Smooth muscle cell (in vitro differentiated cells): ENCODE measurements at regions not wholly inside any gene's neighbourhood (a gene's known extent, or its start where the extent isn't known, plus 50 kb on each side); places are given as distances from the start of the nearest gene placed in this dataset. TPM values are rescaled to one million over a fixed set of nuclear protein-coding genes. Genes with fewer than 3 reads are reported as not detected.

Experiments used
- DNase-seq: peaks from one replicate; lab custom pipeline; 2025; ENCODE audit not compliant: unreplicated experiment; lab: John Stamatoyannopoulos, UW
- H2AFZ ChIP-seq: fragments of 200-600 bp; sonication (generic); 2 replicates; pipeline ENCODE4 v1.6.0; 2016; ENCODE audit warnings: antibody characterized with exemption, low read depth, mild to moderate bottlenecking
- H3F3A ChIP-seq: fragments of 200-600 bp; sonication (generic); 2 replicates; pipeline ENCODE4 v1.6.0; 2017; ENCODE audit warnings: antibody characterized with exemption, low read depth
- H3K27ac ChIP-seq: fragments of 200-600 bp; sonication (generic); 2 replicates; pipeline ENCODE4 v1.5.1; 2016; ENCODE audit warnings: low read depth, mild to moderate bottlenecking
- H3K27me3 ChIP-seq: fragments of 200-600 bp; sonication (generic); 2 replicates; pipeline ENCODE4 v1.6.1; 2016; ENCODE audit warnings: low read depth, mild to moderate bottlenecking
- H3K36me3 ChIP-seq: fragments of 200-600 bp; sonication (generic); 2 replicates; pipeline ENCODE4 v1.5.1; 2016; ENCODE audit warnings: low read depth
- H3K4me1 ChIP-seq: fragments of 200-600 bp; sonication (generic); 2 replicates; pipeline ENCODE4 v1.5.1; 2016; ENCODE audit warnings: low read depth
- H3K4me2 ChIP-seq: fragments of 200-600 bp; sonication (generic); 2 replicates; pipeline ENCODE4 v1.6.0; 2016; ENCODE audit warnings: mild to moderate bottlenecking
- H3K4me3 ChIP-seq: fragments of 200-600 bp; sonication (generic); 2 replicates; pipeline ENCODE4 v1.5.1; 2016; ENCODE audit warnings: mild to moderate bottlenecking
- H3K79me2 ChIP-seq: fragments of 200-600 bp; sonication (generic); 2 replicates; pipeline ENCODE4 v1.6.0; 2016; ENCODE audit warnings: low read depth, mild to moderate bottlenecking
- H3K9ac ChIP-seq: fragments of 200-600 bp; sonication (generic); 2 replicates; pipeline ENCODE4 v1.6.0; 2016; ENCODE audit warnings: low read depth
- H3K9me3 ChIP-seq: fragments of 200-600 bp; sonication (generic); replicated peaks from 2 replicates; pipeline ENCODE4 v1.5.1; 2016; ENCODE audit warnings: low read depth
- H4K20me1 ChIP-seq: fragments of 200-600 bp; sonication (generic); 2 replicates; pipeline ENCODE4 v1.6.0; 2016; ENCODE audit warnings: low read depth
- WGBS: methylation state at CpG from one replicate; pipeline ENCODE4 v1.1.7; 2016; ENCODE audit warnings: low lambda C conversion rate; 5-methylcytosine and 5-hydroxymethylcytosine counted together
- small RNA-seq: library from RNA; depleted of rRNA; stranded (forward); fragments of <200 nt; gene quantifications from one replicate; pipeline ENCODE3, GENCODE V24; 2014
- TF ChIP-seq, protein P1 (sequence below): fragments of 200-600 bp; sonication (generic); IDR thresholded peaks from 2 replicates; pipeline ENCODE4 v1.5.1; 2017; ENCODE audit warnings: borderline replicate concordance, mild to moderate bottlenecking, antibody characterized with exemption; ENCODE audit not compliant: insufficient read depth, poor library complexity, severe bottlenecking

- no peaks in the 10 kb centered on the region for H3K36me3 ChIP-seq
- DNase-seq = no peak
- H3K27ac ChIP-seq = no peak overlapping the region
- H3K4me2 ChIP-seq = no peak overlapping the region
- H3K27me3 ChIP-seq = no peaks in the 10 kb centered on the region
- no peaks in the 10 kb centered on the region for H3F3A ChIP-seq
- TF ChIP-seq, protein P1, sequence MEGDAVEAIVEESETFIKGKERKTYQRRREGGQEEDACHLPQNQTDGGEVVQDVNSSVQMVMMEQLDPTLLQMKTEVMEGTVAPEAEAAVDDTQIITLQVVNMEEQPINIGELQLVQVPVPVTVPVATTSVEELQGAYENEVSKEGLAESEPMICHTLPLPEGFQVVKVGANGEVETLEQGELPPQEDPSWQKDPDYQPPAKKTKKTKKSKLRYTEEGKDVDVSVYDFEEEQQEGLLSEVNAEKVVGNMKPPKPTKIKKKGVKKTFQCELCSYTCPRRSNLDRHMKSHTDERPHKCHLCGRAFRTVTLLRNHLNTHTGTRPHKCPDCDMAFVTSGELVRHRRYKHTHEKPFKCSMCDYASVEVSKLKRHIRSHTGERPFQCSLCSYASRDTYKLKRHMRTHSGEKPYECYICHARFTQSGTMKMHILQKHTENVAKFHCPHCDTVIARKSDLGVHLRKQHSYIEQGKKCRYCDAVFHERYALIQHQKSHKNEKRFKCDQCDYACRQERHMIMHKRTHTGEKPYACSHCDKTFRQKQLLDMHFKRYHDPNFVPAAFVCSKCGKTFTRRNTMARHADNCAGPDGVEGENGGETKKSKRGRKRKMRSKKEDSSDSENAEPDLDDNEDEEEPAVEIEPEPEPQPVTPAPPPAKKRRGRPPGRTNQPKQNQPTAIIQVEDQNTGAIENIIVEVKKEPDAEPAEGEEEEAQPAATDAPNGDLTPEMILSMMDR = no peak
- H3K79me2 ChIP-seq = no peaks in the 10 kb centered on the region
- no peak overlapping the region for H2AFZ ChIP-seq
- H4K20me1 ChIP-seq = no peaks in the 10 kb centered on the region
- no peaks in the 10 kb centered on the region for H3K4me1 ChIP-seq
- no peak overlapping the region for H3K4me3 ChIP-seq
- WGBS = 85% methylated on average over 10 of the region's 10 CpGs
- no peaks in the 10 kb centered on the region for H3K9me3 ChIP-seq
- H3K9ac ChIP-seq = no peak overlapping the region
These were observed 50.4 kb upstream of the PPM1B start for GRCh38 chr2:44118257-44118656.

Small RNA genes in the stretch of these regions (small RNA-seq; reads per million reads assigned to genes)
- not detected for gene AC019129.1
